Heart right ventricle (tissue), 16 donors: ENCODE measurements at regions not wholly inside any gene's neighbourhood (a gene's known extent, or its start where the extent isn't known, plus 50 kb on each side); places are given as distances from the start of the nearest gene placed in this dataset.

Experiments used
- ATAC-seq, 8 donors: fragments of 200-7000 bp; cut with Tn5 transposase; one replicate each; pipeline ENCODE4 v1.9.1; 2020; ENCODE audit warnings: mild to moderate bottlenecking in 8 of 8, moderate library complexity in 8 of 8, moderate number of reproducible peaks in 1 of 8
- DNase-seq, 2 donors: peaks; one replicate each; pipeline ENCODE4 v3.0.0-alpha.2; 2020
- H3K27ac ChIP-seq, 10 donors: fragments of 200-600 bp; sonication (generic) in 2 of 10; one replicate each; pipeline versions ENCODE4 v1.5.0 to v1.8.0; 2020 to 2022; ENCODE audit warnings: mild to moderate bottlenecking in 3 of 10
- H3K27me3 ChIP-seq, 7 donors: fragments of 200-600 bp; one replicate each; pipeline ENCODE4 v1.8.0; 2021 to 2022; ENCODE audit warnings: mild to moderate bottlenecking in 2 of 7
- H3K36me3 ChIP-seq, 9 donors: fragments of 200-600 bp; sonication (generic) in 1 of 9; one replicate each; pipeline versions ENCODE4 v1.5.0 to v1.8.0; 2020 to 2022; ENCODE audit warnings: mild to moderate bottlenecking in 2 of 9
- H3K4me1 ChIP-seq, 9 donors: fragments of 200-600 bp; sonication (generic) in 1 of 9; one replicate each; pipeline versions ENCODE4 v1.5.0 to v1.8.0; 2020 to 2022; ENCODE audit warnings: mild to moderate bottlenecking in 4 of 9
- H3K4me3 ChIP-seq, 10 donors: fragments of 200-600 bp; sonication (generic) in 2 of 10; one replicate each; pipeline versions ENCODE4 v1.5.0 to v1.8.0; 2020 to 2022; ENCODE audit warnings: mild to moderate bottlenecking in 7 of 10, moderate library complexity in 2 of 10
- H3K9me3 ChIP-seq, 11 donors: fragments of 200-600 bp in 10 of 11; sonication (generic) in 2 of 11; one replicate each; pipeline versions ENCODE4 v1.5.0 to v1.8.0; 2013 to 2022; ENCODE audit warnings: mild to moderate bottlenecking in 2 of 11, control low read depth in 1 of 11, moderate library complexity in 1 of 11
- CTCF ChIP-seq, 9 donors: fragments of 200-600 bp; sonication (generic) in 2 of 9; IDR thresholded peaks; one replicate each; pipeline versions ENCODE4 v1.5.0 to v1.8.0; 2021 to 2022; ENCODE audit warnings: antibody characterized with exemption in 9 of 9, mild to moderate bottlenecking in 5 of 9, moderate library complexity in 1 of 9
- WGBS, 2 donors: extraction: QIAGEN DNeasy Blood & Tissue Kit; methylation state at CpG; one replicate each; pipeline ENCODE4 v1.1.7; 2013; ENCODE audit warnings: inconsistent platforms in 1 of 2; 5-methylcytosine and 5-hydroxymethylcytosine counted together
- intact Hi-C, 10 donors: fragments of 100-400 bp; cut with DNase I; formaldehyde crosslinking; loops; one replicate each; pipeline versions ENCODE4 v1.11.1 to v1.14.2; 2022
- donor health status: Arrhythmogenic right ventricular cardiomyopathy.
- donor health status: ischemic (EF 13 %, LVEDD 7.1; RV severe dilation, severe dysfunction).
- donor health status: healthy with polysubstance abuse.
- donor health status: DM: no; HTN: yes; CAD: no.
- donor health status: DM: no; HTN: no; CAD: no.
- donor health status: ischemic (EF 25% LVEDD 6.9; RV normal size, moderate dysfunction).
- donor health status: ischemic (EF 25% LVEDD 5.7; RV mildly dilated, moderate dysfunction).
- donor health status: healthy.
- donor health status: DM: yes; HTN: yes; CAD: no.
- donor health status: Ischemic cardiomyopathy.
- donor health status: ischemic (EF 35%, LVEDD 5.7; RV mildly dilated, moderate dysfunction).
- donor health status: nonischemic (EF 11% LVEDD 7.7; RV severe dilation, severe dysfunction).
- donor health status: DM: yes; HTN: yes; CAD: no.
- donor health status: PGD.
- donor health status: ischemic (EF 29% LVEDD 5.4; RV normal size, mild dysfunction).
- donor health status: nonischemic (EF 23%, LVEDD 6.1; RV moderate dilation, normal function).

- no peak overlapping the region for H3K4me3 ChIP-seq
- 18 to 31% methylated on average over 1 of the region's 1 CpG for WGBS, 2 donors
- ATAC-seq: no peak
- no peak overlapping the region for H3K27ac ChIP-seq
- DNase-seq: no peak
- no peaks in the 10 kb centered on the region for H3K36me3 ChIP-seq
- no peaks in the 10 kb centered on the region for H3K9me3 ChIP-seq
- TF ChIP-seq CTCF (IDR thresholded peaks at IDR 0.05): no peak
- no peaks in the 10 kb centered on the region for H3K4me1 ChIP-seq
- intact Hi-C loops: no loop called here
- H3K27me3 ChIP-seq: no peaks in the 10 kb centered on the region
These were observed 142.8 kb upstream of the MBL2 start for GRCh38 chr10:52915391-52915790.

GRCh38 chr10:52911163-52911562, 138.6 kb upstream of the MBL2 start:
- H3K27ac ChIP-seq: no peak overlapping the region
- WGBS, 2 donors: 98 to 100% methylated on average over 1 of the region's 1 CpG
- ATAC-seq: no peak

GRCh38 chr10:52908478-52908877, 135.9 kb upstream of the MBL2 start:
- Histone ChIP-seq H3K27me3 (peaks cover 0 to 3% (median 0%) of the 10 kb centered on the region in 7 donors), H3K4me3 (no peak overlapping the region), H3K36me3 (no peaks in the 10 kb centered on the region), H3K9me3 (no peaks in the 10 kb centered on the region), H3K4me1 (no peaks in the 10 kb centered on the region), H3K27ac (no peak overlapping the region)
- intact Hi-C loops: no loop called here
- ATAC-seq (no peak), DNase-seq (no peak)
- TF ChIP-seq CTCF (IDR thresholded peaks at IDR 0.05): no peak
- 53 to 55% methylated on average over 5 of the region's 5 CpGs for WGBS, 2 donors

More at GRCh38 chr10:52911163-52911562, 138.6 kb upstream of the MBL2 start:
- intact Hi-C loops: no loop called here
- no peaks in the 10 kb centered on the region for H3K4me1 ChIP-seq
- H3K9me3 ChIP-seq: no peaks in the 10 kb centered on the region
- H3K27me3 ChIP-seq: peaks cover 0 to 3% (median 0%) of the 10 kb centered on the region in 7 donors
- no peak for TF ChIP-seq CTCF (IDR thresholded peaks at IDR 0.05)
- H3K36me3 ChIP-seq: no peaks in the 10 kb centered on the region
- H3K4me3 ChIP-seq: no peak overlapping the region
- DNase-seq: no peak

GRCh38 chr10:52906046-52906445, 133.5 kb upstream of the MBL2 start:
- intact Hi-C loops: no loop called here
- H3K4me3 ChIP-seq: no peak overlapping the region
- no peaks in the 10 kb centered on the region for H3K4me1 ChIP-seq
- no peak for ATAC-seq
- no peak for TF ChIP-seq CTCF (IDR thresholded peaks at IDR 0.05)
- H3K27ac ChIP-seq: no peak overlapping the region
- no peak for DNase-seq
- 76 to 82% methylated on average over 1 of the region's 1 CpG for WGBS, 2 donors
- H3K27me3 ChIP-seq: peaks cover 0 to 3% (median 0%) of the 10 kb centered on the region in 7 donors
- no peaks in the 10 kb centered on the region for H3K9me3 ChIP-seq
- H3K36me3 ChIP-seq: no peaks in the 10 kb centered on the region
